K562 (cell line): ENCODE measurements at regions not wholly inside any gene's neighbourhood (a gene's known extent, or its start where the extent isn't known, plus 50 kb on each side); places are given as distances from the start of the nearest gene placed in this dataset.

Experiments
- ATAC-seq: fragments of 200-7000 bp; cut with Tn5 transposase; 3 replicates; pipeline ENCODE4 v1.9.1; 2020; ENCODE audit warnings: moderate library complexity
- BruUV-seq: library from RNA; stranded (reverse); fragments of 400-500 nt; replicated peaks from 2 replicates; lab custom pipeline; 2021; lab: Mats Ljungman, UMichigan
- CTCF ChIA-PET: fragments of 300-600 bp; formaldehyde crosslinking; extraction: SDS; loops from one replicate; lab custom pipeline; 2021; ENCODE audit warnings: low intra/inter-chr PET ratio; lab: Yijun Ruan, JAX
- POLR2A ChIA-PET: fragments of 300-600, 350-650 bp; sonication (Branson Sonifier 250); formaldehyde crosslinking; extraction: SDS; loops from one replicate; lab custom pipeline; 2021; ENCODE audit warnings: antibody characterized with exemption, inconsistent platforms; lab: Yijun Ruan, JAX
- DNase-seq, 4 experiments: peaks; one replicate each; pipeline versions ENCODE4 v3.0.0 to v3.0.0-alpha.2; 2011 to 2018; ENCODE audit warnings: low spot score in 3 of 4, mixed read lengths in 3 of 4; ENCODE audit errors: extremely low read depth in 1 of 4
- FAIRE-seq: peaks from 2 replicates; lab custom pipeline; 2011; peaks lifted over from hg19 to GRCh38; lab: Jason Lieb, UNC
- H2AFZ ChIP-seq: 2 replicates; pipeline ENCODE4 v1.6.0; 2011; ENCODE audit warnings: low read depth, low read length, control low read depth, inconsistent platforms
- H3K27ac ChIP-seq: fragments of 200-600 bp; 3 replicates; pipeline ENCODE4 v1.8.0; 2011; ENCODE audit warnings: low read depth, mild to moderate bottlenecking, control low read depth, inconsistent platforms, low read length, moderate library complexity, mixed read lengths; ENCODE audit errors: extremely low read depth
- H3K27me3 ChIP-seq, 2 experiments: fragments of 300-600 bp in 1 of 2; 2 replicates in 1 of 2; 3 replicates in 1 of 2; pipeline versions ENCODE4 v1.6.0 to v1.8.0; 2011; ENCODE audit warnings: inconsistent platforms in 2 of 2, low read length in 2 of 2, mild to moderate bottlenecking in 1 of 2, mixed read lengths in 1 of 2, moderate library complexity in 1 of 2; ENCODE audit not compliant: control insufficient read depth in 2 of 2, insufficient read depth in 2 of 2
- H3K36me3 ChIP-seq: fragments of 300-600 bp; 3 replicates; pipeline ENCODE4 v1.8.0; 2011; ENCODE audit warnings: mild to moderate bottlenecking, low read length, inconsistent platforms; ENCODE audit not compliant: control insufficient read depth, insufficient read depth
- H3K4me1 ChIP-seq, 2 experiments: fragments of 200-600 bp in 1 of 2; replicated peaks in 1 of 2; 2 replicates in 1 of 2; 3 replicates in 1 of 2; pipeline versions ENCODE4 v1.5.1 to v1.8.0; 2011; ENCODE audit warnings: inconsistent platforms in 2 of 2, low read length in 2 of 2, mild to moderate bottlenecking in 1 of 2, mixed read lengths in 1 of 2, moderate library complexity in 1 of 2; ENCODE audit not compliant: control insufficient read depth in 2 of 2, insufficient read depth in 2 of 2
- H3K4me2 ChIP-seq: 2 replicates; pipeline ENCODE4 v1.6.1; 2011; ENCODE audit warnings: low read length, control low read depth, inconsistent platforms, mixed read lengths; ENCODE audit not compliant: insufficient read depth
- H3K4me3 ChIP-seq: fragments of 200-600 bp; sonication (generic), shearing (Covaris generic); 2 replicates; pipeline ENCODE4 v1.5.1; 2016; ENCODE audit warnings: control low read depth, inconsistent platforms
- H3K79me2 ChIP-seq: fragments of 200-600 bp; 3 replicates; pipeline ENCODE4 v1.8.0; 2011; ENCODE audit warnings: low read length, inconsistent platforms; ENCODE audit not compliant: control insufficient read depth, insufficient read depth
- H3K9ac ChIP-seq, 2 experiments: 2 replicates each; pipeline versions ENCODE4 v1.6.0 to v1.6.1; 2011; ENCODE audit warnings: low read depth in 2 of 2, low read length in 2 of 2, control low read depth in 1 of 2, inconsistent platforms in 1 of 2, mild to moderate bottlenecking in 1 of 2, mixed read lengths in 1 of 2; ENCODE audit not compliant: insufficient read depth in 1 of 2
- H3K9me1 ChIP-seq: one replicate; pipeline ENCODE4 v1.6.0; 2011; ENCODE audit warnings: inconsistent platforms, mild to moderate bottlenecking, low read length, moderate library complexity; ENCODE audit not compliant: control insufficient read depth, insufficient read depth
- H3K9me3 ChIP-seq: replicated peaks from 2 replicates; pipeline ENCODE4 v1.5.1; 2011; ENCODE audit warnings: low read depth, low read length, inconsistent platforms; ENCODE audit not compliant: control insufficient read depth, insufficient read depth
- H4K20me1 ChIP-seq: replicated peaks from 2 replicates; pipeline ENCODE4 v1.6.1; 2011; ENCODE audit warnings: low read length, inconsistent platforms, mixed read lengths; ENCODE audit not compliant: control insufficient read depth, insufficient read depth
- HDAC8 ChIP-seq: fragments of 450-650 bp; IDR thresholded peaks from 2 replicates; pipeline ENCODE4 v1.6.1; 2016; ENCODE audit warnings: mild to moderate bottlenecking, missing genetic modification characterization, moderate library complexity, missing compliant biosample characterization
- JUN ChIP-seq, 2 experiments: sonication (generic) in 1 of 2; formaldehyde crosslinking in 1 of 2; IDR thresholded peaks; 2 replicates each; pipeline versions ENCODE4 v1.6.1 to v1.8.0; 2012 to 2022; ENCODE audit warnings: borderline replicate concordance in 2 of 2, mild to moderate bottlenecking in 2 of 2, improper control_type of control experiment in 1 of 2, low read depth in 1 of 2, low read length in 1 of 2, missing genetic modification reagents in 1 of 2
- MEF2A ChIP-seq: IDR thresholded peaks from 2 replicates; pipeline ENCODE4 v1.6.1; 2011; ENCODE audit warnings: low read depth, mild to moderate bottlenecking, low read length, moderate library complexity; ENCODE audit not compliant: control insufficient read depth
- PHF21A ChIP-seq: fragments of 450-650 bp; IDR thresholded peaks from 2 replicates; pipeline ENCODE4 v1.6.1; 2017; ENCODE audit warnings: low read depth, borderline replicate concordance
- RBM34 ChIP-seq: fragments of 200-400 bp; formaldehyde crosslinking; IDR thresholded peaks from 2 replicates; pipeline ENCODE4 v1.6.1; 2018; ENCODE audit warnings: low read length, borderline replicate concordance; ENCODE audit not compliant: insufficient read depth
- RNF2 ChIP-seq: sonication (generic); IDR thresholded peaks from 2 replicates; pipeline ENCODE4 v1.6.1; 2016
- ZNF644 ChIP-seq: fragments of 200-800 bp; sonication (Bioruptor generic); IDR thresholded peaks from 2 replicates; pipeline ENCODE4 v1.6.1; 2016; ENCODE audit warnings: low read depth, missing genetic modification characterization, missing compliant biosample characterization
- WGBS: fragments of 100-300 bp; shearing (Covaris generic); methylation state at CpG from one replicate; pipeline ENCODE4 v1.1.6; 2016; ENCODE audit warnings: low coverage, mixed read lengths; ENCODE audit not compliant: insufficient coverage; ENCODE audit errors: missing lambda C conversion rate; 5-methylcytosine and 5-hydroxymethylcytosine counted together
- in situ Hi-C: fragments of 300-500 bp; cut with MboI; formaldehyde crosslinking; loops from 4 replicates; pipeline ENCODE4 v1.15.0; 2018; ENCODE audit warnings: inconsistent platforms, mixed read lengths
- intact Hi-C: fragments of 100-400 bp; cut with micrococcal nuclease; formaldehyde crosslinking; loops from 2 replicates; pipeline ENCODE4 v1.14.2; 2022
- TF ChIP-seq, protein P1 (sequence below): sonication (generic); formaldehyde crosslinking; IDR thresholded peaks from 2 replicates; pipeline ENCODE4 v1.8.1; 2023; ENCODE audit warnings: mild to moderate bottlenecking, missing genetic modification reagents

DNA sequence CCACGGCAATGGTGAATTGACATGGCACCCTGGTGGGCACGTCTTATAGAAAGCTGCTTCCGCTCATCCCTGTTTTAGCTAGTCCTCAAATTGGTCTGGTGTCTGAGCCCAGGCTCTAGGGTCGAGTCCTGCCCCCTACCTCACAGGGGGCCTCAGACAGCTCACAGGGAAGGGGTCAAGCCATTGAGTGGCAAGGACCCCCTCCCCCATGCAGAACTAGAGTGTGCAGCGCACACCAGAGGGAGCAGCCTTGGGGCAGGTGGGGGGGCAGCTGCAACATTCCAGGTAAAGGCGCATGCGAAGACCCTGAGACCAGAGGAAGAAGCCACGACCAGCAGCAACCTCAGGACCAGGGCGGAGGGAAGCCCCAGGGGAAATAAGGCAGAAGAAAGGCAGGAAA, 240.4 kb upstream of the PPP2R2D start:
- H3K79me2 ChIP-seq: no peaks in the 10 kb centered on the region
- BruUV-seq: no TSS peak
- no peak overlapping the region for H3K4me2 ChIP-seq
- H3K27me3 ChIP-seq: peaks cover 0 to 8% of the 10 kb centered on the region in 2 experiments; a peak in 2 of 5 replicates
- ChIA-PET POLR2A (no interaction called here), CTCF (no interaction called here)
- intact Hi-C loops: no loop called here
- no peak overlapping the region for H2AFZ ChIP-seq
- H3K4me3 ChIP-seq: no peak overlapping the region
- in situ Hi-C loops: no loop called here
- H3K4me1 ChIP-seq: no peaks in the 10 kb centered on the region
- no peaks in the 10 kb centered on the region for H4K20me1 ChIP-seq
- TF ChIP-seq HDAC8 (tag) (no peak), ZNF644 (tag) (no peak), JUN (IDR thresholded peaks at IDR 0.05; ENCODE audit: borderline replicate concordance, low read depth, low read length) (no peak), JUN (CRISPR knock-in tag; IDR thresholded peaks at IDR 0.05; ENCODE audit: borderline replicate concordance) (no peak), MEF2A (no peak), RNF2 (no peak), RBM34 (no peak), PHF21A (no peak)
- TF ChIP-seq, protein P1, sequence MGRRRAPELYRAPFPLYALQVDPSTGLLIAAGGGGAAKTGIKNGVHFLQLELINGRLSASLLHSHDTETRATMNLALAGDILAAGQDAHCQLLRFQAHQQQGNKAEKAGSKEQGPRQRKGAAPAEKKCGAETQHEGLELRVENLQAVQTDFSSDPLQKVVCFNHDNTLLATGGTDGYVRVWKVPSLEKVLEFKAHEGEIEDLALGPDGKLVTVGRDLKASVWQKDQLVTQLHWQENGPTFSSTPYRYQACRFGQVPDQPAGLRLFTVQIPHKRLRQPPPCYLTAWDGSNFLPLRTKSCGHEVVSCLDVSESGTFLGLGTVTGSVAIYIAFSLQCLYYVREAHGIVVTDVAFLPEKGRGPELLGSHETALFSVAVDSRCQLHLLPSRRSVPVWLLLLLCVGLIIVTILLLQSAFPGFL (CRISPR knock-in tag): no peak
- 0% methylated on average over 3 of the region's 9 CpGs for WGBS
- H3K9me3 ChIP-seq: no peaks in the 10 kb centered on the region
- no peak for FAIRE-seq
- no peaks in the 10 kb centered on the region for H3K36me3 ChIP-seq
- H3K9ac ChIP-seq: no peak overlapping the region
- ATAC-seq: no peak
- H3K9me1 ChIP-seq: no peaks in the 10 kb centered on the region
- no peak overlapping the region for H3K27ac ChIP-seq
- DNase-seq: no peak
